Islet precursor cell (in vitro differentiated cells): ENCODE measurements at regions not wholly inside any gene's neighbourhood (a gene's known extent, or its start where the extent isn't known, plus 50 kb on each side); places are given as distances from the start of the nearest gene placed in this dataset.
A peak's percentile ranks its signal among the peaks of the same experiment; 100 is the strongest.
"Not testable (repeated sequence)": the region's sequence is repeated elsewhere in the genome, so short reads cannot be mapped to it uniquely, and the experiment has no call there.

Experiments used
- DNase-seq: peaks from one replicate; pipeline ENCODE4 v3.0.0-alpha.2; 2018

DNA sequence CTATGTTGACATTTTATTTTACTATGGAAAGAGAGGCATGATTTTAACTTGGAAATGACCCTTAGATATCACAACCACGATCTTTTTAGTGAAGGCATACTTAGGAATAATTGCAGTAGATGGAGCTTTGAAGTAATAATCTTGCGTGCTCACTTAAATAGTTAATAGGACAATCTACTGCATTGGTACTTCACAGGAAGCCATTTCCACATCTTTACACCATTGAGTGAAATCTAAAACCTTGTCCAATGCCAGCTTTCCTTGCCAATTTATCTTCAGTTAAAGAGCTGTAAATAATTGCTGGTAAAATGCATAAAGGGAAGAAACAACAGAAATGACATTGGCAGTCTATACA lies 586.3 kb downstream of the ADGRL2 start:
- no peak for DNase-seq

- no peak for DNase-seq
Measured at GRCh38 chr1:82386365-82387011, 585.8 kb downstream of the ADGRL2 start.

GRCh38 chr1:82384776-82385175 lies 584.0 kb downstream of the ADGRL2 start:
- DNase-seq = no peak

DNA sequence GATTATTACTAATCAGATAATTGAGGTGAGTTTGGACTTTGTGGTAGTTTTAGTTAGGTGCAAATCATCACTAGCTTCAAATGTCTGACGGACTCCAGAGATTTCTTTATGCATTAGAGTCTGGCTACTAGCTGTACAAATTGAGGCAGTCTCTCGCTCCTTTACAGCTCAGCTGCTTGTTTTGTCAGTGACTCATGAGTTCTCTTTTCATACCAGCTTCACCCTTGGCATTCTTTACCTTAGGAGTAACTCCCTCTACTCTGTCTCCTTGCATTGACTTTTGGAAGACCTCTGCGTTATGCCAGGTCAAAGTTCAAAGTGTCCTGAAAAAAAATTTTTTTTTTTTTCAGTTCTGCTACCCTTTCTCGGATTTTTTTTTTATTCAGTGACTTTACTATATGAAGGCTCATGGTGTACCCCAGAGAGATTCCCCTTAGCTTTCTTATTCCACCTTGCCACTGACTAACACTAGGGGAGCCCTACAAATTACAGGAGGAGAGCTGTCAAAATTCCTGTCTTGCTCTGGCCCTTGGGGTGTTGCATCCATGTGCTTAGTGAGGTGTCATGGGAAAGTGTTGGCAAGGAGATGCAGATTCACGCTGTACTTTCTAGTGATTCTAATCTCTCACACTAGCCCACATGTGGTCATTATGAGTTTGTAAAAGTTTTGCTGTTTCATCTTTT lies 576.6 kb downstream of the ADGRL2 start:
- DNase-seq = peak; percentile 52

- no peak for DNase-seq
Measured at GRCh38 chr1:82373710-82374109, 573.0 kb downstream of the ADGRL2 start.

DNA sequence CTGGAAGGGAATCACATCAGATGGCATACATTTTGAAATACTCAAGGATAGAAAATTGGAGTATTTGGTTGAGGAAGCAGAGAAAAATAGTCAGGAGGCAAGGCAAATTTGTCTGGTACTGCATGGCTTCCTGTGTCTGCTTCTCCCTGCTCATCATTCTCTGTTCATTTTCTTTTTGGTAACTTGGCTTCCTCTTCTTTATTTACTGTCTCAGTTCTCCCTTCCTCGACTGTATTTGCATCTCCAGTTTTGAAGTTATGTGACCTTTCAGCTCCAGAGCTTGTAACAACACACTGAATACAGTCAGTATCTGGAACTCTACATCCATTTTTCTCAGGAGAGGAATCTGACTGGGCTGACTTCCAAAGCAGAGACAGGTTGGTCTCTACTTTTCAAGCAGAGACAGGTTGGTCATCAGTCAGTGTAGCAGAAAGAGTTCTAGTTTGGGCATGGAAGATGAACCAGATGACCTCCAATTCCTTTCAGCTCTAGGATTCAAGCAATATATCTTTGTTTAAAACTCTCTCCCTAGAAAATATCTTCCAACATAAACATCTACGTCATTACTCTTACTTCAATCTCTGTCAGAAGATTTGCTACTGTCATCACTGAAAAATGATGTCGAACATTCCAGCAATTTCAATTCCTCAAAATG lies 571.2 kb downstream of the ADGRL2 start:
- DNase-seq = no peak

GRCh38 chr1:82367456-82367855 lies 566.7 kb downstream of the ADGRL2 start:
- DNase-seq = no peak

- DNase-seq = no peak
Measured at GRCh38 chr1:82366689-82367088, 566.0 kb downstream of the ADGRL2 start.

- DNase-seq = not testable (repeated sequence)
Measured at GRCh38 chr1:82359541-82359940, 558.8 kb downstream of the ADGRL2 start.

DNA sequence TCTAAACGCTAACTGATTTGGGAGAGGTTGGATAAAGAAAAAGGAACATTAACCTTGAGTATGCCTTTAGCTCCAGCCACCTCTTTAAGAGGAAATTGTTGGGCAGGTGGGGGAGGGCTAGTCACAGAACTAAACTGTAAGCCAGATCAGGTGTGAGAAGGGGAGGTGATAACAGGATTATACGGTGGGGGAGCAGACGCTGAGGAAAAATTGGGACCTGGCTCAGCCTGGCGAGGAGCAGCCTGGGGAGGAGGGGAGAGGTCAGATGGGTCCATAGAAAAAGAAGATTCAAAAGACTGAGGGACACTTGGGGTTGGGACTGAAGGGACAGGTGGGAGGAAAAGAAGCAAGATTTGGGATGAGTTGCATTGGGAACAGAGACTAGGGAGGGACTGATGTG lies 558.0 kb downstream of the ADGRL2 start:
- not testable (repeated sequence) for DNase-seq

- DNase-seq = not testable (repeated sequence)
Measured at GRCh38 chr1:82354546-82354945, 553.8 kb downstream of the ADGRL2 start.

DNA sequence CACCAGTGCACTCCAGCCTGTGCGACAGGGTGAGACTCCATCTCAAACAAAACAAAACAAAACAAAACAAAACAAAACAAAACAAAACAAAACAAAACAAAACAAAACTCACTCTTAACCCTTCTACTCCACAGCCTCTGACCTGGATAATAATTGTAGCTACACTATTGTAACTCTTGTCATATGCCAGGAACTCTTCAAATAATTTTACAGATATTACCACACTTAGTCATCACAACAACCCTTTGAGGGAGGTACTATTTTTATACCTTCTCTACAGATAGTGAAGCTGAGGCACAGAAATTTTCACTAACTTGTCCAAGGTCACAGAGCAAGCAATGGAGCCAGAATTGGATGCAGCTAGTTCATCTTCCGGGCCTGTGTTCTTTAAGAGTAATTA lies 547.8 kb downstream of the ADGRL2 start:
- DNase-seq = no peak

GRCh38 chr1:82346141-82346540 lies 545.4 kb downstream of the ADGRL2 start:
- DNase-seq = no peak

DNA sequence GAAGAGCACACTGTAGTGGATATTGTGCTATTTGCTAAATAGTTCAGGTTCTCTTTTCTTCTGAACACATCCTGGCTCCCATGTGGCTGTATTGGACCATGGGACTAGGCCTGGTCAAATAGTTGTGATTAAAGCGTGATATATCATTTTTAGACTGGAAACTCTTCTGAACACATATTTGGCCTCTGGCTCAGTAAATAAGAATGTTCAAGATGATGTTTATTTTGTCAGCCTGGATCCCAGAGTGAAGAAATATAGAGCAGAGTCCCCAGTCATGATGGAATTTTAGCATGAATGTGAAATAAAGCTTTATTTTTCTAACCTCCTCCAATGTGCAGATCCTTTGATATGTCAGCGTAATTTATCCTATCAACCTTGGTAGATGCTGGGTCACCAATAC lies 542.6 kb downstream of the ADGRL2 start:
- DNase-seq = no peak

DNA sequence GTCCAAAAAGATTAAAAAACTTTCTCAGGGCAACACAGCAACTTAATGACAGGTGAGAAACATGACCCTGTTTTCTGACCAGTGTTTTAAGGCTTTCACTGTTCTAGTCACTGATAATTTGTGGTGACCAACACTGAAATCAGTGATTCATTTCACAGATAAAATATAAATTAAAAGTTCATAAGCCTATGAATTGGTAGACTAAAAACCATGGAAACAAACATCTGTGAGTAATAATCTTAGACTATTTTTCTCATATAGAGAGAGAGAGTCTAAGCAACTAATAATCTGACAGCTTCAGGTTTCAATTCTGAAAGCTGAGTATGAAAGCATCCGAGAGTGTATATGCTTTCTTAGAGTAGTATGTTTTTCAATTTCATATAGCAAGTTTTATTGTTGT lies 536.9 kb downstream of the ADGRL2 start:
- no peak for DNase-seq

DNA sequence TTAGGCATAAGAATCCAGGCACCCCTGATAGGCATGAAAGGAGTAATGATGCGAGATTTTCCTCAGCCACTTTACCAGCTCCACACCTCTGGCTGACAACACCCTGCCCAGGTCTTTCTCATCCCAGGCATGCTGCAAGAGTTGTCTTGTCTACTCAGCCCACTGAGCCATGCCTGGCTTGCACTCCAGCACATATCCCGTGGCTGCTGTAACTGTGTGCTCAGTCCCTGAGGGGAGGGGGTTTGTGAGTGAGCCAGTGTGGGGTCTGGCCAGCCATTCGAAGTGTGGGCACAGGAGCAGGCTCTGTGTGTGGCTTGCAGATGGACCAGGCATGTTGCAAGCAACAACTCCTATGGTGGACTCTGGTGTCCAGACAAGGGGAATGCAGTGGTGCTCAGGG lies 529.6 kb downstream of the ADGRL2 start:
- peak; percentile 64 for DNase-seq

GRCh38 chr1:82329226-82329625 lies 528.5 kb downstream of the ADGRL2 start:
- no peak for DNase-seq

- DNase-seq = no peak
Measured at GRCh38 chr1:82323144-82323841, 522.6 kb downstream of the ADGRL2 start.

DNA sequence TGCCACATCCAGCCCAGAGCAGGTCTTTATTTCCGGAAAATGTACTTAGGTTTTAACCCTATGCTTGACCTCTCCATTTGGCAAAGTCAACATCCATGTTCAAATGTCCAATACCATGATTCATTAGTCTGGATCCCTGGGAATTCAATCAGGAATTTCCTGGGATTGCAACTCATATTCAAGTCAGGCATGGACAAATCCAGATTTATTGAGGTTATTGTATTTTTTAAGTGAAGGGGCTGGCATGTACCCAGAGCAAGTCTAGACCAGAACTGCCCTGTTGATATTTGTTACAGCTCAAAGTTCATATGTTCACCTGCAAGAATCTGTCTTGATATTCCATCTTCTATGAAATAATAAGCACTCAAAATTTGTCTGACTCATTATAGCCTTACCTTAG lies 521.1 kb downstream of the ADGRL2 start:
- DNase-seq = no peak

- no peak for DNase-seq
Measured at GRCh38 chr1:82319546-82319945, 518.8 kb downstream of the ADGRL2 start.

DNA sequence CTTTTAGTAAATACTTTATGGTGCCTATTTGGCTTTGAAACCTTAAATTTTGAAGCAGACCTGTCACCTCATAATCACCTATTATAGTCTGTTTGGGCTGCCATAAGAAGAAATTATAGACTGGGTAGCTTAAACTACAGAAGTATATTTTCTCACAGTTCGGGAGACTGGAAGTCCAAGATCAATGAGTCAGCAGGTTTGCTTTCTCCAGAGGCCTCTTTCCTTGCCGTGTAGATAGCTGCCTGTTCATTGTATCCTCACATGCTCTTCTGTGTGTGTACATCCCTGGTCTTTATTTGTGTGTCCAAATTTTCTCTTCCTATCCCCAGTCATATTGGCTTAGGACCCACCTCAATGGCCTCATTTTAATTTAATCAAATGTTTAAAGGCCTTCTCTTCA lies 518.2 kb downstream of the ADGRL2 start:
- DNase-seq = no peak

DNA sequence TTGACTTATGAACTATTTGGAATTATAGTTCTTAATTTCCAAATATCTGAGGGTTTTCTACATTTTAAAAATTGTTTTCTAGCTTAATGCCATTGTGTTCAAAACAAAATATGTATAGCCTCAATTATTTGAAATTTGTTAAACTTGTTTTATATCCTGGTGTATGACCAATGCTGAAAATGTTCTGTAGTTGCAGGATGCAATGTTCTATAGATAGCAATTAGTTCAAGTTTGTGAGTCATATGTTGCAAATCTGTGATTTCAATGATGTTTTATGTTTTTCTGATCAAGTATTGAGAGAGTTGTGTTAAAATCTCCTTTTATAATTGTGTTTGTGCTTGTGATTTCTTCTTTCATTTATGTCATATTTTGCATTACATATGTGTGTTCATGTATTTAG lies 517.5 kb downstream of the ADGRL2 start:
- no peak for DNase-seq

DNA sequence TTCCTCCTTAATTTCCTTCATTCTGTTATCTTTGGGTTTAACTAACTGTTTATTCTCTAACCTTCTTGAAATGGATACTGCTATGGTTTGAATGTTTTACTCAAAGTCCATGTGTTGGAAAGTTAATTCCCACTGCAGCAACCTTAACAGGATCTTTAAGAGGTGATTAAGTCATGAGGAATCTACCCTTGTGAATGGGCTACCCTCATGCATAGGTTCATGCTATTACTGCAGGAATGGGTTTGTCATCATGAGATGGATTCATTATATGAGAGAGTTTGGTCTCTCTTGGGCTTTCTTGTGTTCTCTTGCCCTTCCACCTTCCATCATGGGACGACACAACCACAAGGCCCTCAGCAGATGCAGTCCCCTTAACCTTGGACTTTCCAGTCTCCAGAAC lies 516.9 kb downstream of the ADGRL2 start:
- DNase-seq = no peak

GRCh38 chr1:82299656-82300055 lies 498.9 kb downstream of the ADGRL2 start:
- DNase-seq = no peak
